A673 (cell line): ENCODE measurements at regions not wholly inside any gene's neighbourhood (a gene's known extent, or its start where the extent isn't known, plus 50 kb on each side); places are given as distances from the start of the nearest gene placed in this dataset.

Experiments
- CTCF ChIP-seq: fragments of 300-800, 200-600 bp; sonication (generic); conservative IDR thresholded peaks from 2 replicates; pipeline ENCODE4 v1.5.1; 2017; ENCODE audit warnings: low read depth, mild to moderate bottlenecking, antibody characterized with exemption, low read length, moderate library complexity, mixed read lengths
- EZH2 ChIP-seq: fragments of 200-600 bp; sonication (generic); IDR thresholded peaks from 2 replicates; pipeline ENCODE4 v1.6.1; 2017; ENCODE audit warnings: borderline replicate concordance, low read depth, mild to moderate bottlenecking, mixed read lengths, antibody characterized with exemption, low read length; ENCODE audit not compliant: poor library complexity, severe bottlenecking

GRCh38 chr1:22231995-22232690 is 89.2 kb upstream of the WNT4 start:
- no peak for TF ChIP-seq CTCF
- no peak for TF ChIP-seq EZH2
